ENCODE measurements at regions not wholly inside any gene's neighbourhood (a gene's known extent, or its start where the extent isn't known, plus 50 kb on each side); places are given as distances from the start of the nearest gene placed in this dataset.

GRCh38 chr14:93870377-93870776 lies 56.8 kb upstream of the FAM181A start:
- Histone ChIP-seq H3K4me1 (ENCODE audit: control insufficient read depth, insufficient read depth, low read length) (no peaks in the 10 kb centered on the region), H3K27ac (ENCODE audit: low read depth, low read length) (no peak overlapping the region), H3K36me3 (ENCODE audit: control insufficient read depth, insufficient read depth, low read length) (no peaks in the 10 kb centered on the region), H3K27me3 (ENCODE audit: control insufficient read depth, insufficient read depth, low read length) (no peaks in the 10 kb centered on the region), H3K9me3 (ENCODE audit: control insufficient read depth, insufficient read depth, low read length) (no peaks in the 10 kb centered on the region), H3K4me3 (ENCODE audit: low read depth, low read length) (no peak overlapping the region)
- peak in 1 of 6 donors; percentile 32 for DNase-seq (ENCODE audit: low read depth in 4 of 6, low spot score in 6 of 6)
- WGBS (ENCODE audit: insufficient coverage): 61% methylated on average over 9 of the region's 9 CpGs

DNA sequence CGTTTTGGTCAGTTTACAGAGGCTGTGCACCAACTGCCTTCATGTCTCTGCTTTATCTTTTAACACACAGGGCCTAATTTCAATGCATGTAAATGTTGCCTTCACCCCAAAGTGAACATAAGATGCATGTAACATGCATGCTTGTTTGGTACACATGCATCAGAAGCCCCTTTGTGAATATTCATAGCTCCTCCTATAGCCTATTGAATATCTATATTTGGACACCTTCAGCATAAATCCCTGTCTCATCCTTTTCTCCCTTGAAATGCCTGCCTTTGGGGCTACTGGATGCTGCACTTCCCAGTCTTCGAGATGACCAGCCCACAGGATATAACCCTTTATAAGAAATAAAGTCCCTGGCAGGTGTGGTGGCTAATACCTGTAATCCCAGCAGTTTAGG lies 57.7 kb upstream of the FAM181A start:
- Histone ChIP-seq H3K27me3 (ENCODE audit: control insufficient read depth, insufficient read depth, low read length) (no peaks in the 10 kb centered on the region), H3K36me3 (ENCODE audit: control insufficient read depth, insufficient read depth, low read length) (no peaks in the 10 kb centered on the region), H3K9me3 (ENCODE audit: control insufficient read depth, insufficient read depth, low read length) (no peaks in the 10 kb centered on the region), H3K4me1 (ENCODE audit: control insufficient read depth, insufficient read depth, low read length) (no peaks in the 10 kb centered on the region), H3K27ac (ENCODE audit: low read depth, low read length) (no peak overlapping the region), H3K4me3 (ENCODE audit: low read depth, low read length) (no peak overlapping the region)
- no peak for DNase-seq (ENCODE audit: low read depth in 4 of 6, low spot score in 6 of 6)
- 36% methylated on average over 1 of the region's 2 CpGs for WGBS (ENCODE audit: insufficient coverage)

GRCh38 chr14:93868165-93868564 lies 59.0 kb upstream of the FAM181A start:
- no peak overlapping the region for H3K27ac ChIP-seq (ENCODE audit: low read depth, low read length)
- H3K36me3 ChIP-seq (ENCODE audit: control insufficient read depth, insufficient read depth, low read length): no peaks in the 10 kb centered on the region
- H3K4me1 ChIP-seq (ENCODE audit: control insufficient read depth, insufficient read depth, low read length): no peaks in the 10 kb centered on the region
- no peak for DNase-seq (ENCODE audit: low read depth in 4 of 6, low spot score in 6 of 6)
- 63% methylated on average over 4 of the region's 4 CpGs for WGBS (ENCODE audit: insufficient coverage)
- no peaks in the 10 kb centered on the region for H3K27me3 ChIP-seq (ENCODE audit: control insufficient read depth, insufficient read depth, low read length)
- H3K9me3 ChIP-seq (ENCODE audit: control insufficient read depth, insufficient read depth, low read length): no peaks in the 10 kb centered on the region
- H3K4me3 ChIP-seq (ENCODE audit: low read depth, low read length): no peak overlapping the region

GRCh38 chr14:93862265-93862664 lies 64.9 kb upstream of the FAM181A start:
- Histone ChIP-seq H3K4me1 (ENCODE audit: control insufficient read depth, insufficient read depth, low read length) (peaks cover 7% of the 10 kb centered on the region), H3K27ac (ENCODE audit: low read depth, low read length) (no peak overlapping the region)

GRCh38 chr14:93861836-93862235 lies 65.3 kb upstream of the FAM181A start:
- 92% methylated on average over 5 of the region's 5 CpGs for WGBS (ENCODE audit: insufficient coverage)
- Histone ChIP-seq H3K4me3 (ENCODE audit: low read depth, low read length) (no peak overlapping the region), H3K4me1 (ENCODE audit: control insufficient read depth, insufficient read depth, low read length) (peaks cover 7% of the 10 kb centered on the region), H3K27ac (ENCODE audit: low read depth, low read length) (no peak overlapping the region), H3K9me3 (ENCODE audit: control insufficient read depth, insufficient read depth, low read length) (no peaks in the 10 kb centered on the region), H3K27me3 (ENCODE audit: control insufficient read depth, insufficient read depth, low read length) (no peaks in the 10 kb centered on the region), H3K36me3 (ENCODE audit: control insufficient read depth, insufficient read depth, low read length) (no peaks in the 10 kb centered on the region)
- no peak for DNase-seq (ENCODE audit: low read depth in 4 of 6, low spot score in 6 of 6)

More at GRCh38 chr14:93862265-93862664, 64.9 kb upstream of the FAM181A start:
- H3K4me3 ChIP-seq (ENCODE audit: low read depth, low read length): no peak overlapping the region
- DNase-seq (ENCODE audit: low read depth in 4 of 6, low spot score in 6 of 6): no peak
- H3K27me3 ChIP-seq (ENCODE audit: control insufficient read depth, insufficient read depth, low read length): no peaks in the 10 kb centered on the region
- 63% methylated on average over 2 of the region's 3 CpGs for WGBS (ENCODE audit: insufficient coverage)
- H3K9me3 ChIP-seq (ENCODE audit: control insufficient read depth, insufficient read depth, low read length): no peaks in the 10 kb centered on the region
- no peaks in the 10 kb centered on the region for H3K36me3 ChIP-seq (ENCODE audit: control insufficient read depth, insufficient read depth, low read length)

DNA sequence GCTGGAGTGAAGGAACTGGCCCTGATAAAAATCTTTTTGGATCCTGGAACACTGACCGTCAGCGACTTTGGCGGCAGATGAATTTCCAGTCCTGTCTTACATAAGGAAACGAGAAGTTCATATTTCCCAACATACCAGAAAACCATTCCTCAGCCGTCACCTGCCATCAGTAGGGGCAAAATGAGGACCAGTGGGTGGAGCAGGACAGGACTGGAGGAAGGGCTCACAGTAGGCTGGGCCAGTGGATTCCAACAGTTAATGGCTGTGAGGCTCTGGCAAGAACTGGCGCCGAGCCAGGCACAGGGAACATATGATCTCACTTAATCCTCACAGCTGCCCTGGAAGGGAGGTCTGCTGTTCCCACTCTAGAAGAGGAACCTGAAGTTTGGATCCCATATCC lies 67.2 kb upstream of the FAM181A start:
- DNase-seq (ENCODE audit: low read depth in 4 of 6, low spot score in 6 of 6): no peak
- Histone ChIP-seq H3K36me3 (ENCODE audit: control insufficient read depth, insufficient read depth, low read length) (no peaks in the 10 kb centered on the region), H3K4me3 (ENCODE audit: low read depth, low read length) (no peak overlapping the region), H3K9me3 (ENCODE audit: control insufficient read depth, insufficient read depth, low read length) (no peaks in the 10 kb centered on the region), H3K4me1 (ENCODE audit: control insufficient read depth, insufficient read depth, low read length) (peaks cover 14% of the 10 kb centered on the region), H3K27me3 (ENCODE audit: control insufficient read depth, insufficient read depth, low read length) (no peaks in the 10 kb centered on the region), H3K27ac (ENCODE audit: low read depth, low read length) (no peak overlapping the region)
- 86% methylated on average over 2 of the region's 7 CpGs for WGBS (ENCODE audit: insufficient coverage)

GRCh38 chr14:93858896-93859295 lies 68.2 kb upstream of the FAM181A start:
- no peaks in the 10 kb centered on the region for H3K36me3 ChIP-seq (ENCODE audit: control insufficient read depth, insufficient read depth, low read length)
- H3K9me3 ChIP-seq (ENCODE audit: control insufficient read depth, insufficient read depth, low read length): no peaks in the 10 kb centered on the region
- 87% methylated on average over 11 of the region's 17 CpGs for WGBS (ENCODE audit: insufficient coverage)
- peaks cover 14% of the 10 kb centered on the region for H3K4me1 ChIP-seq (ENCODE audit: control insufficient read depth, insufficient read depth, low read length)
- no peak overlapping the region for H3K27ac ChIP-seq (ENCODE audit: low read depth, low read length)
- DNase-seq (ENCODE audit: low read depth in 4 of 6, low spot score in 6 of 6): no peak
- H3K4me3 ChIP-seq (ENCODE audit: low read depth, low read length): no peak overlapping the region
- H3K27me3 ChIP-seq (ENCODE audit: control insufficient read depth, insufficient read depth, low read length): no peaks in the 10 kb centered on the region

DNA sequence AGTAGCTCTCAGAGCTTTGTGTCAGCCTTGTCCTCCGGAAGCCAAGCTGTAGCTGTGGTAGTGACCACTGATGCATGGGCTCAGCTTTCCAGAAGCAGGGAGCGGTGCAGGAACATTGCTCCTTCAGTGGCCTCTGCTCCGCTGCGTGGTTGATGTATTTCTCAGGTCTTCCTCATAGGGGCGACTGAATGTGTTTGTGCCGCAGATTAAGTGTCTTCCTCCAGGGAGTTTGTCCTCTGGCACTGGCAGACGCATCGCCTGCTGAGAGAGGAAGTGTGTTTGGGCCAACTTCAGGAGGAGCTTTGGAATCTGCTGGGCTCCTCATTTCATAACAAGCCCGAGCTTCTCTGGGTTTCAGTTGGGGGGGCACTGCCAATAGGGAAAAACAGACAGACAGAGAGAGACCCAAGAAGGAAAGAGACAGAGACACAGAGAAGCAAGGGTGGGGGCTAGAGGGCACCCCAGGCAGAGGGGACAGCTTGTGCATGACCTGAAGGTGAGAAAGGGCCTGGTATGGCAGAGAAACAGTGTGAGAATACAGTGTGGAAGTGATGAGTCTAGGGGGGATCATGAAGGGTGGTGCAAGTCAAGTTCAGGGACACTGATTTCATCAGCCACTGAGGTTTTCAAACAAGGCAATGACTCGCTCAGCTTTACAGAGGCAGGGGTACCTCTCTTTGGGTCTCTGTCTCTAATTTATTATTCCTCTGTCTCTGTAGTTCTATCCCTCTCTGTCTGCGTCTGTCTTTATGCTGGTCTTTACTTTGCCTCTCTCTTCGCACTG lies 69.4 kb upstream of the PRIMA1 start:
- Histone ChIP-seq H3K4me1 (ENCODE audit: control insufficient read depth, insufficient read depth, low read length) (peaks cover 14% of the 10 kb centered on the region), H3K36me3 (ENCODE audit: control insufficient read depth, insufficient read depth, low read length) (no peaks in the 10 kb centered on the region), H3K27me3 (ENCODE audit: control insufficient read depth, insufficient read depth, low read length) (no peaks in the 10 kb centered on the region), H3K4me3 (ENCODE audit: low read depth, low read length) (no peak overlapping the region), H3K9me3 (ENCODE audit: control insufficient read depth, insufficient read depth, low read length) (no peaks in the 10 kb centered on the region), H3K27ac (ENCODE audit: low read depth, low read length) (no peak overlapping the region)
- peak in 2 of 6 donors; percentile 55 to 62 for DNase-seq (ENCODE audit: low read depth in 4 of 6, low spot score in 6 of 6)
- WGBS (ENCODE audit: insufficient coverage): 38% methylated on average over 10 of the region's 12 CpGs

GRCh38 chr14:93857081-93857480 lies 68.8 kb upstream of the PRIMA1 start:
- no peaks in the 10 kb centered on the region for H3K27me3 ChIP-seq (ENCODE audit: control insufficient read depth, insufficient read depth, low read length)
- WGBS (ENCODE audit: insufficient coverage): 64% methylated on average over 3 of the region's 4 CpGs
- no peak overlapping the region for H3K27ac ChIP-seq (ENCODE audit: low read depth, low read length)
- H3K9me3 ChIP-seq (ENCODE audit: control insufficient read depth, insufficient read depth, low read length): no peaks in the 10 kb centered on the region
- no peaks in the 10 kb centered on the region for H3K36me3 ChIP-seq (ENCODE audit: control insufficient read depth, insufficient read depth, low read length)
- DNase-seq (ENCODE audit: low read depth in 4 of 6, low spot score in 6 of 6): peak in 1 of 6 donors; percentile 31
- H3K4me3 ChIP-seq (ENCODE audit: low read depth, low read length): no peak overlapping the region
- H3K4me1 ChIP-seq (ENCODE audit: control insufficient read depth, insufficient read depth, low read length): peaks cover 14% of the 10 kb centered on the region

DNA sequence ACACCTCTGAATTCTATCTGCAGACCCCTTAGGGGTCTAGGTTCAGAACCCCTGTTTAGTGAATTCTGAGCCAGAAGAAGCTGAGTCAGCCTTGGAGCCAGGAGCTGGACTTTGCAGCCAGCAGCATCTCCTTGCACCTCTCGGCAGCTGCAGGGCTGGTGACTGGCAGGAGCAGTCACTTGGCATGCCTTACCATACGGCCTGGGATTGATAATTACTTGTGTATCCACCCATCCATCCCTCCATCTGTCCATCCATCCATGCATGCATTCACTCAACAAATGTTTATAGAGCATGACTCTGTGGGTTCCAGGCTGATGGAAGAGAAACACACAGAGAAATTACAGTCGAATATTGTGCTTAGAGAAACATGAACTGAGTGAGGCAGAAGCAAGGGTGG lies 67.5 kb upstream of the PRIMA1 start:
- Histone ChIP-seq H3K9me3 (ENCODE audit: control insufficient read depth, insufficient read depth, low read length) (no peaks in the 10 kb centered on the region), H3K36me3 (ENCODE audit: control insufficient read depth, insufficient read depth, low read length) (no peaks in the 10 kb centered on the region), H3K4me3 (ENCODE audit: low read depth, low read length) (no peak overlapping the region), H3K27me3 (ENCODE audit: control insufficient read depth, insufficient read depth, low read length) (no peaks in the 10 kb centered on the region), H3K27ac (ENCODE audit: low read depth, low read length) (no peak overlapping the region), H3K4me1 (ENCODE audit: control insufficient read depth, insufficient read depth, low read length) (peaks cover 14% of the 10 kb centered on the region)
- DNase-seq (ENCODE audit: low read depth in 4 of 6, low spot score in 6 of 6): peak in 1 of 6 donors; percentile 48
- 53% methylated on average over 2 of the region's 3 CpGs for WGBS (ENCODE audit: insufficient coverage)
